Umbilical cord (tissue), 1 donor: ENCODE measurements at regions not wholly inside any gene's neighbourhood (a gene's known extent, or its start where the extent isn't known, plus 50 kb on each side); places are given as distances from the start of the nearest gene placed in this dataset.
"Not testable (repeated sequence)": the region's sequence is repeated elsewhere in the genome, so short reads cannot be mapped to it uniquely, and the experiment has no call there.

Source experiments
- DNase-seq: peaks from one replicate; pipeline ENCODE4 v3.0.0-alpha.2; 2015; ENCODE audit warnings: low spot score

DNA sequence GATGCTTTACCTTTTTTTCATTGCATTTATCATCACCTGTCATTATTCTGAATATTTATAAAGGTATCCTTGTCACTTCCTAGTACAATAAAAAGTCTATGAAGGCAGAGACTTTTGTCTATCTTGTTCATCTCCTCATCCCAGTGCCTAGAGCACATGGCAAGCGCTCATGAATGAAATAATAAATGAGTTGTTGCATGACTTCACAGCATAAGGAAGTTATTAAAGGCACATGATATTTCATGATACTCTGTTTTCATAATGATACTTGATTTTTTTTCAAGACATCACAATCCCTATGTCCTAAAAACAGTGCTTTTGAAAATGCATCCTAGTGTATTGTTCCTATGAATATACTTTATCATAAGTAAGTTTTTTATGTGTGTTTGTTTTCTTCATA, 310.6 kb upstream of the RSPO3 start:
- DNase-seq = no peak

GRCh38 chr6:126811321-126811720, 307.1 kb upstream of the RSPO3 start:
- DNase-seq = no peak

DNA sequence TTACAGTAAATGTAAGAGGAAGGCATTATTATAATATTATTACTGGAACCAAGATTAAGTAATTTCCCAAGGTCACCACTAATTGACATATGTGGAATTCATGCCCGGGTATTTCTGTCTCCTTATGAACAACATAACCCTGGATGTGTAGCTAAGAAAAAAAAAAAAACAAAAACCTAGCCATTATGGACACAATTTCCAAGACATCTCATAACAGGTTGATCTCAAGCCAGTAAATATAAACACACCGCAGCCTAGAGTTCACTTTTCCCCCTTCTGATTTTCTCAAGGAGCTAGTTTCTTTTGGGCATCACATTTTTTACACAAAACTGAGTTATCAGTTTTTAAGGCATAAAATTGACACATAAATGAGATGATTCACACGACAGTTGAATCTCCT, 306.5 kb upstream of the RSPO3 start:
- DNase-seq = no peak

- DNase-seq = no peak
Measured at GRCh38 chr6:126812651-126813050, 305.8 kb upstream of the RSPO3 start.

DNA sequence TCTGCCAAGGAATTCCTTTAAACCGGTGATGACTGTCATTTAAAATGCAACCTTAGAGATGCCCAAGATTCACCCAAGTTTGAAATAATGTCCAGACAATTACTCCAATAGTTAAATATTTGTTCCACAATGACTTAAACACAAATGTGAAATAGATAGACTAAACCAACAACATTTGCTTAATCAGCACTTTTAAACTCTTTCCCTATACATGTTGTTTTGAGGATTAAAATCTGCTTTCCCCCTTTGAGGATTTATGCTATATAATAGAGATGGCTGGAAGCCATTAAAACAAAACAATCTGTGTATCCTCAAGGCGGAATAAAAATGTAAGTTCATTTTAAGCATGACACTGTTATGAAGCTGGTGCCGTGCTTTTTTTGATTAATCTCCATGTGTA, 297.8 kb upstream of the RSPO3 start:
- no peak for DNase-seq

DNA sequence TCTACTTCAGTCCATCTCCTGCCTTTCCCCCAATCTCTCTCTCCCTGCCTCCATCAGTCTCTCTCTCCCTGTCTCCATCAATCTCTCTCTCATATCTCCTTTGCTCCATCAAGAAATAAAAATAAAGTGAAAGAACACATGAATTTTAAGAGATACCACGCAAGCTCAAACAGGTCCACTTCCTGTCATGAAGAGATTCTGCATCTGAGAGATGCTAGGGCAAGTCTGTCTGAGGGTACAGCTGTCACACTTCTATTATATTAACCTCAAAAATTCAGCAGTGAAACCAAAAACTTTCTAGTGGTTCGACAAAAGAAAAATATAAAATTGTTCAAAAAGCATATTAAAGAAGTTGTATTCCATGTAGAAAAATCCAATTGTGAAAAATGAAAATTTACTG, 296.8 kb upstream of the RSPO3 start:
- DNase-seq = peak; percentile 18

DNA sequence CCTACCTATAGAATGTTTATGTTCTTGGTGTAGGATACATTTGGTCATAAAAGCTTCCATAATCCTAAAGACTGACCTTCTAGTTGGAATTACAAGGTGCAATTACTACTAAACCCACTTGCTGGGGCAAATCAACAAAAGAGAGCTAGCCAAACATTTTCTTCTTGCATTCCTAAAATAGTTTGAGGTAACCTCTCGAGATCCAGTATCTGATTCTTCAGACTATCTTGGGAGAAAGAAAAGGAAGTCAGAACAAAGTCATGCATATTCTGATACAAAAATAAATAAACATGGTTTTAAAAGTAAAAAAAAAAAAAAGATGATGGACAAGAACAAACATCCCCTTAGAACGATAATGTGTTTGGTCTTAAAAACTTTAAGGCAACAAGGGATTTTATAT, 294.2 kb upstream of the RSPO3 start:
- no peak for DNase-seq

GRCh38 chr6:126824815-126825214, 293.7 kb upstream of the RSPO3 start:
- no peak for DNase-seq

GRCh38 chr6:126826166-126826714, 292.2 kb upstream of the RSPO3 start:
- no peak for DNase-seq

DNA sequence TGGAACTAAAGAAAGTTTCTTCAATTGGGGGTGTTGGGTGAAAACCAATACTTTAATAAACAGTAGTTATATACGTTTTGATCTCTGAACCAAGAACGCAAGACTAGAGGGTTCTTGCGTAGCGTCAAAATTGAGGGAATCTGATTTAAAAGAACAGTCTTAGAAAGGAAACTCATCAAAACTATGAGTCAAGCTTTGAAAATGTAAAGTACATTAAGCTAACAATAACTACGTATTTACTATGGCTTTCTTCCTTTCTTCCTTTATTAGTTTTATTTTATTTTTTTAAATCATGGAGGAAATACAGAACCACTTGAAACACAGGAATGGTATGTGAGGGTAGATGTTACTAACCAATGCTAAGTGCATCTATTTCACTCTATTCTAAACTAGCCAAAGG, 287.0 kb upstream of the RSPO3 start:
- no peak for DNase-seq

DNA sequence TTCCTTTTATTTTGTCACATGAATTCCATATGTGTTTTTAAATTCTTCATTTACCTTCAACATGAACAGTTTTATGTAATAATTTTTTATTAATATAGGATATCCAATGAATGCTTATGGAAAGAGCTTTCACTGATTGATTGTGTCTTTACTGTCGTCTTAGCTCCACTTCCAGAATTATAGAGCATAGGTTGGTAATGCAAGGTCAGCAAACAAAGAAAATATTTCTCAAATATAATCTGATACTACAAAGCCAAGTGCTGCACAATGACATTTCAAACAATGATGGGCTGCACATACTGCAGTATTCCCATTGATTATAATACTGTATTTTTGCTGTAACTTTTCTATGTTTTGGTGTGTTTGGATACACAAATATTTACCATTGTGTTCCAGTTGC, 275.7 kb upstream of the RSPO3 start:
- DNase-seq = no peak

- no peak for DNase-seq
Measured at GRCh38 chr6:126848119-126848518, 270.4 kb upstream of the RSPO3 start.

GRCh38 chr6:126867641-126868040, 250.8 kb upstream of the RSPO3 start:
- DNase-seq = no peak

- DNase-seq = no peak
Measured at GRCh38 chr6:126873351-126873750, 245.1 kb upstream of the RSPO3 start.

DNA sequence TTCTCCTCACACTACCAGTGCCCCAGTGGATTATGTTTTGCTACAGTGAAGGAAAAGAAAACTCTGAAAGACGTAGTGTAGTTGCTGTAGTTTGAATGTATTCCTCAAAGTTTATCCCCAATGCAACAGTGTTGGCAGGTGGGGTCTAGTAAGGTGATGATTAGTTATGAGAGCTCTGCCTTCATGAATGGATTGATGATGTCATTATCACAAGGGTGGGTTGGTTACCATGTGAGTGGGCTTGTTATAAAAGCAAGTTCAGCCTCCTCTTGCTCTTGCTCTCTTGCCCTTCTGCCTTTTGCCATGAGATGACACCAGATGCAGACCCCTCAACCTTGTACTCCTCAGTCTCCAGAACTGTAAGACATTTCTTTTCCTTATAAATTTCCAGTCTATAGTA, 244.7 kb upstream of the RSPO3 start:
- DNase-seq = no peak

DNA sequence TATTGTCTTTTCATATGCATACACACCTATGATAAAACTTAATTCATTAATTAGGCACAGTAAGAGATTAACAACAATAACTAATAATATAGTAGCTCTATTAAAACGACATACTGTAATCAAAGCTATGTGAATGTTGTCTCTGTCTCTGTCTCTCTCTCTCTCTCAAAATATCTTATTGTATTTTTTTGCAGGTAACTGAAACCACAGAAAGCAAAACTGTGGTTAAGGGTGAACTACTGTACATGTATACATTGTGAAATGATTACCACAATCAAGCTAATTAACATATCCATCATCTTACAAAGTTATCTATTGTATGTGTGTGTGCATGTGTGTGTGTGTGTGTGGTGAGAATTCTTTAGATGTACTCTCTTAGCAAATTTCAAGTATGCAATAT, 242.0 kb upstream of the RSPO3 start:
- DNase-seq = no peak

GRCh38 chr6:126880964-126881363, 237.5 kb upstream of the RSPO3 start:
- no peak for DNase-seq

DNA sequence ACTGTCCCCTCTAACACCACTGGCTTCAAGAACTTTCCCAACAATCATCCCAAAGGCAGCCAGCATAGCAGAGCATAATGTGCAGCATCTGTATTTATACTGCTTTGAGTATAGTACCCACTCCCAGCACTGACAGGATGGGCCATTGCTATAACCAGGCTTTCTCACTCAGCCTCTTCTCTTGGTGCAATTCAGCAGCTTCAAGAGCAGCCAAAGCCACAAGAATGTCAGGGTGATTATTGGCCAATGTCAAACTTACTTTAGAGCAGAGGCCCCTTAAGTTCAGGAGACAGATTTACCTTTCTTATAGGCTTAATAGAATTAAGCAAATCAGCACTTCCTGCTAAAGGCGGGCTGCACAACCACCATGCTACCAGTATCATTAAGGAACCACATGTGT, 232.4 kb upstream of the RSPO3 start:
- DNase-seq = no peak

DNA sequence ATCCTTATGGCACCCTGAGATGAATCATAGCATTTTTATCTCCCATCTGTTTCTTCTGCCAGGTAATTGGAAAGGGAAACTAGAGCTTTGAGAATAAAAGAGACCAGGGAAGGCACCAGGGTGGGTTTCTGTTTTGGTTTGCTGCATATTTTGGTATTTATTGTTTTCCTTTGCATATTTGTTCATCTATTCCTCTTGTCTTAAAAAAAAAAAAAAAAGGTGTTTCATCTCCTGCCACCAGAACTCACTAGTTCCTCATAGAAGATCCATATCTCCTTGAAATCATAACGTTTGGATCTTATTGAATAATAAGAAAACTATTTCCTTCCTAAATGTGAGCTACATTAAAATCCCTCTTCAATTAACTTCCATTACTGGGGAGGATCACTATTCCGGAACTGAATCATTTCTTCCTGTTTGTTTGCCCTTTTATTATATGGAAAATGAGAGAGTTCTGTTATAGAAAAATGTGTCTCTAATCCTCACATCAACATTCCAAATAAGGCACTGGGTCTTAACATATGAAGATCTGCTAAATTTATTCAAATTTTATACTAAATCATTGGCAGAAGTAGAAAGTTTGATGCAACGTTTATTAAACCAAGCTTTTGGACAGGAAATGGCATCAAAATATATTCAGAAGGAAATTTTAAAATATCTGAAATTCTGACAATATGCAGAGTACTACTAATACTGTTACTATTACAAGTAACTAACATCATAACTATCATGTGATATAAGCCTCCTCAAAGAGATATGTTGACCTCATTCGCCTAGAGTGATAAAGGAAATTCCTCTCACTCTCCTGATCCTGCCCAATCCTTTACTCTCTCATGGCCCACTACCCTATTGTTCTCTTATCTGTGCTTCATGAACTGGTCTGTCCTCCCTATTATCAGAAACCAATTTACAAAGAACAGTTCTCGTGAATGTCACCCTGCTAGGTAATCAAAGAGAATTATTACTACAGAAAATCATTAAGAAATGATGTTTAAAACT, 229.4 kb upstream of the RSPO3 start:
- no peak for DNase-seq

DNA sequence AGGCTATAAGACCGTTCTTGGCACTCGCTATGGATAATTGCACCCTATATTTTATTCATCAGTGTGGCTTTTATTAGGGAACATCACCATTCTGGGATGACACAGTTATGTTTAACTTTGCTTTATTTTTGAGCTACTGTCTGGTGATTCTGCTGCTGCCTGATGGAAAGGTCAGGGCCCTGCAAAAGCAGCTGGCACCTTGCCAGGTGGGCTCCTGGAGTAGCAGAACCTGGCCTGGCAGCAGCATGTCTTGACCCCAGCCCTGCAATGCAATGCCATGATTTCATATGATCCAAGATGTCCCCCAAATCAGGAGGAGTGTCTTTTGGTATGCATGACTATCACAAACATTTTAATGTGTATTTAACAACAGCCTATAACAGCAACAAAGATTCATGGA, 228.4 kb upstream of the RSPO3 start:
- DNase-seq = no peak

GRCh38 chr6:126891158-126891557, 227.3 kb upstream of the RSPO3 start:
- no peak for DNase-seq

DNA sequence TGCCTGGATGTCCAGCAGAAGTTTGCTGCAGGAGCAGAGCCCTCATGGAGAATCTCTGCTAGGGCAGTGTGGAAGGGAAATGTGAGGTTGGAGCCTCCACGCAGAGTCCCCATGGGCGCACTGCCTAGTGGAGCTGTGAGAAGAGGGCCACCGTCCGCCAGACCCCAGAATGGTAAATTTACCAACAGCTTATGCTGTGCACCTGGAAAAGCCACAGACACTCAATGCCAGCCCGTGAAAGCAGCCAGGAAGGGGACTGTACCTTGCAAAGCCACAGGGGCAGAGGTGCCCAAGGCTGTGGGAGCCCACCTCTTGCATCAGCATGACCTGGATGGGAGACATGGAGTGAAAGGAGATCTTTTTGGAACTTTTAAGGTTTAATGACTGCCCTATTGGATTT, 225.6 kb upstream of the RSPO3 start:
- DNase-seq = not testable (repeated sequence)

DNA sequence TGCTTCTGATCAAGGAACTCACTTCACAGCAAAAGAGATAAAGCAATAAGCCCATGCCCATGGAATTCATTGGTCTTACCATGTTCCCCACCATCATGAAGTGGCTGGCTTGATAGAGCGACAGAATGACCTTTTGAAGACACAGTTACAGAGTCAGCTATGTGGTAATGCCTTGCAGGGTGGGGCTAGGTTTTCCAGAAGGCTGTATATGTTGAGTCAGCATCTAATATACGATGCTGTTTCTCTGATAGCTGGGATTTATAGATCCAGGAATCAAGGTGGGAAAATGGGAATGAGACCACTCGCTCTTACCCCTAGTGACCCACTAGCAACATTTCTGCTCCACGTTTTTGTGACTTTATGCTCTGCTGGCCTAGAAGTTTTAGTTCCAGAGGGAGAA, 220.7 kb upstream of the RSPO3 start:
- no peak for DNase-seq
